GM18861 (cell line): ENCODE measurements at regions not wholly inside any gene's neighbourhood (a gene's known extent, or its start where the extent isn't known, plus 50 kb on each side); places are given as distances from the start of the nearest gene placed in this dataset.
"Not testable (repeated sequence)": the region's sequence is repeated elsewhere in the genome, so short reads cannot be mapped to it uniquely, and the experiment has no call there.

Experiments
- ATAC-seq: cut with Tn5 transposase; IDR thresholded peaks from one replicate; pipeline ENCODE4 v1.9.1; 2021; ENCODE audit not compliant: unreplicated experiment

GRCh38 chr21:28220680-28221079 is 772.0 kb downstream of the LTN1 start:
- no peak for ATAC-seq

DNA sequence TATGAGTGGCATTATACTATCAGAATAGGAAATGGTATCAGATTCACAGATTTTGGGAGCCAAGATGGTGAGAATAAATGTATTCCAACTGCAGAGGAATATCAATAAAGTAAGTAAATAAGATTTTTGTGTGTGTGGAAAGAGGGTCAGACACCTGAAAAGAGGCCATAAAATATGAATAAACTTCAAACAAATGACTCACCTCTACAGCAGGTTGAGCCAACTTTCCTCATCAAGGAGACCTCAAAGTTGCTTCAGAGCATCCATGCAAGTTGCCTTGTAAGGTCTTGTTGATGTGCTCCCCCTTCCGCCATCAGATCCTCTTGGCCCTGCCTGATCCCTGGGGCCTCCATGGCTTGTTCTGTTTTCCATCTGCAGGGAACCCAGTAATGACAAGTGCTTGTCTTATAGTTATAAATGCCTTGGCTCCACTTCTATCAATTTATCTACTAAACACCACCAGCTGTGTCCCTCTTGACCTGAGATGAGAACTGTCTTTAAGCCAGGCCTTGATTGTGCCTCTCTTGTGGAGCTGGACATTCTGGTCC is 775.6 kb downstream of the LTN1 start:
- no peak for ATAC-seq

DNA sequence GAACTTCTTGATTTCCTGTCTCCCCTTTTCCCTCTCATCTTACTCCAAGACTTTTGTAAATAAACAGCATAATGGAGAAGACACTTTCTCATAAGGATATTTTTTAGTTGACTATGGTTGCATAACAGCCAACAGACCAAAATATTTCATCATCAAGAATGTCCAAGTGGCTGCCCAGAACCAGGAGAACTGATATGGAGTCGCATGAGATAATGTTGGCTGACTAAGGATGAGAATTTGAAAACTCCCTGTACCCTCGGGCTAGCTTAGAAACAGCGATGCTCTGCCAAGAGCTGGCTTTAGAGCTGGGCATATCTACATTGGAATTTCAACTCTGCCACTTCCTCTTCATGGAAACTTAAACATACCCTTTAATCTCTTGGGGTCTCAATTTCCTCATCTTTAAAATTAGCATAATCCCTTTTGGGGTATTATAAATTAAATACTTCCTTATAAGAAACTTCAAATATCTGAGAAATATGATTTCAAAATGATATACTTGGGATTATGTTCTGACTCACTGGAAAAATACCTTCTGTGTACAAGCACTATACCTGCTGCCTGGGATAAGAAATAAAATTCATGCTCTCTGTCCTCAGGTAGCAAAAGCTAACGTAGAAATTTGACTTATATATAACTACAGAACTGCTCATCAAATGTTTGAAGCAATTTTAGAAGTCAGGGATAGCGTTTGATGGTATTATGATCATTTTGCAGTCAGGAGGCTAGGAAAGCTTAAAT is 777.3 kb downstream of the LTN1 start:
- no peak for ATAC-seq

- ATAC-seq, result no peak
Observed at GRCh38 chr21:28214786-28215185, 777.9 kb downstream of the LTN1 start.

DNA sequence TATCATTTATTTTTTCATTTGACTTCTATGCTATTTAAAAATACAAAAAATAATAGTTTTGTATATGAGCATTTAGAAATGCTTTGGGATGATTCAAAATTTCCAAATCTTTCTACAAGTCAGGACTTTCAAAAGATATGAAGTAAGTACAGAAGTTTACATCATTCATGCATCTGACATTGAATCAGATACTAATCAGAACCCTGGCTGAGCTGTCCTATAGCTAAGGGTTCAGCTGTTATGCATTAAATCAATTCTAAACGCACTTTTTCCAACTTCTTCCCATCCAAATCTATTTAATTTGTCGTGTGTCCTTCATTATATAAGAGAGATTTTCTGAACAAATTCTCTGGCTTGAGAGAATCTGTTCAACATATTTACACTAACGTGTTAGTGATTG is 779.4 kb downstream of the LTN1 start:
- no peak for ATAC-seq

- no peak for ATAC-seq
Observed at GRCh38 chr21:28212061-28212460, 780.6 kb downstream of the LTN1 start.

GRCh38 chr21:28207436-28208173 is 785.1 kb downstream of the LTN1 start:
- no peak for ATAC-seq

DNA sequence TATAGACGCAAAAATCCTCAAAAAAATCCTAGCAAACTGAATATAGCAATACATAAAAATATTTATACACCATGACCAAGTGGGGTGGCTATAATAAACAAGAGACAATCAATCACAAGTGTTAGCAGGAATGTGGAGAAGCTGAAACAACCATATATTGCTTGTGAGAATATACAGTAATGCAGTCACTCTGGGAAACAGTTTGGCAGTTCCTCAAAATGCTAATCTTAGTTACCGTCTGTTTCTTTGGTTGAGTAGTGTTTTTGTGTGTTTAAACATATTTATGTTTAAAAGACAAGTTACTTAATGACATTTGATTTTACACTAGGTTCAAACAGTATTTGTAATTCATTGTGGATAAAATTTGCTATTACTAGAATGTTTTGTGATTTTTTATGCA is 792.0 kb downstream of the LTN1 start:
- ATAC-seq, result no peak

DNA sequence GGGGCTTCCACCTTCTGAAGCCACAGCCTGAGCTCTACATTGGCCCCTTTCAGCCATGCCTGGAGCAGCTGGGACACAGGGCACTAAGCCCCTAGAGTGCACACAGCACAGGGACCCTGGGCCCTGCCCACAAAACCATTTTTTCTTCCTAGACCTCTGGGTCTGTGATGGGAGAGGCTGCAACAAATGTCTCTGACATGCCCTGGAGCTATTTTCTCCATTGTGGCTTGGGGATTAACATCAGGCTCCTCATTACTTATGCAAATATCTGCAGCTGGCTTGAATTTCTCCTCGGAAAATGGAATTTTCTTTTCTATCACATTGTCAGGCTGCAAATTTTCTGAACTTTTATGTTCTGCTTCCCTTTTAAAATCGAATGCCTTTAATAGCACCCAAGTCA is 795.7 kb downstream of the LTN1 start:
- no peak for ATAC-seq

GRCh38 chr21:28193189-28193588 is 799.5 kb downstream of the LTN1 start:
- ATAC-seq, result no peak

DNA sequence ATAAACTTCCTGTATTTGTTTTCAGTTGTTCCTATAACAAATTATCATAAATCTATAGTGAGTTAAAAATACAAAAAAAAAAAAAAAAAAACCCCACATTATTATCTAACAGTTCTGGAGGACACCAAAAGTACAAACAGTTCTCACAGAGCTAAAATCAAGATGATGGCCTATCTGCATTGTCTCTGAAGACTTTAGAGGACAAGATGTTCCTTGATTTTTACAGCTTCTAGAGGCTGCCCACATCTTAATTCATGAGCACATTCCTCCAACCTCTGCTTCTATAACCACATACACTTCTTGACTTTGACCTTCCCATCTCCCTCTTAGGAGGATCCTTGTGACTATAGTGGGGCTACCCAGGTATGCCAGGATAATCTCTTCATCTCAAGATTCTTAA is 806.1 kb downstream of the LTN1 start:
- ATAC-seq, result no peak

DNA sequence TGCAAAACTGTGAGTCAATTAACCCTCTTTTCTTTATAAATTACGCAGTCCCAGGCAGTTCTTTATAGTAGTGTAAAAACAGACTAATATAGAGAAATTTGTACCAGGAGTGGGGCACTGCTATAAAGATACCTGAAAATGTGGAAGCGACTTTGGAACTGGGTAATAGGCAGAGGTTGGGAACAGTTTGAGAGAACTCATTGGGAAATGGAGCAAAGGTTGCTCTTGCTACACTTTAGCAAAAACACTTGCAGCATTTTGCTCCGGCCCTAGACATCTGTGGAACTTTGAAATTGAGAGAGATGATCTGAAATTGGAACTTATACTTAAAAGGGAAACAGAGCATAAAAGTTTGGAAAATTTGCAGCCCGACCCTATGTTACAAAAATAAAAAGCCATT is 810.9 kb downstream of the LTN1 start:
- ATAC-seq, result no peak

- ATAC-seq, result no peak
Observed at GRCh38 chr21:28179136-28179535, 813.5 kb downstream of the LTN1 start.

- no peak for ATAC-seq
Observed at GRCh38 chr21:28177124-28177523, 815.6 kb downstream of the LTN1 start.

- no peak for ATAC-seq
Observed at GRCh38 chr21:28174701-28175100, 818.0 kb downstream of the LTN1 start.

- no peak for ATAC-seq
Observed at GRCh38 chr21:28174006-28174405, 818.7 kb downstream of the LTN1 start.

- ATAC-seq, result no peak
Observed at GRCh38 chr21:28172376-28172775, 820.3 kb downstream of the LTN1 start.

- ATAC-seq, result no peak
Observed at GRCh38 chr21:28167366-28167765, 825.3 kb downstream of the LTN1 start.

- not testable (repeated sequence) for ATAC-seq
Observed at GRCh38 chr21:28164519-28164918, 828.2 kb downstream of the LTN1 start.

DNA sequence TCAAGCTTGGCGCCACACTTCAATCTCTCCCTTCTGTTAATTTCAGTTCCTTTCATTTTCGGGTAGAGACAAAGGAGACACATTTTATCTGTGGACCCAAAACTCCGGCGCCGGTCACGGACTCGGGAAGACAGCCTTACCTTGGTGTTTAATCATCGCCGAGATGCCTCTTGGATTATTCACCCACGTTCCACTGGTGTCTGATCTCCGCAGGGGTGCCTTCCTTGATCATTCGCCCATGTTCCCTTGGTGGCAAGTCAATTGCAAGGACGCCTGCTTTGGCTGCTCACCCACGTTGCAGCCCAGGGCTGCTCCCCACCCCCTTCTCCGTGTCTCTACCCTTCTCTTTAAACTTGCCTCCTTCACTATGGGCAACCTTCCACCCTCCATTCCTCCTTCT is 830.6 kb downstream of the LTN1 start:
- not testable (repeated sequence) for ATAC-seq

DNA sequence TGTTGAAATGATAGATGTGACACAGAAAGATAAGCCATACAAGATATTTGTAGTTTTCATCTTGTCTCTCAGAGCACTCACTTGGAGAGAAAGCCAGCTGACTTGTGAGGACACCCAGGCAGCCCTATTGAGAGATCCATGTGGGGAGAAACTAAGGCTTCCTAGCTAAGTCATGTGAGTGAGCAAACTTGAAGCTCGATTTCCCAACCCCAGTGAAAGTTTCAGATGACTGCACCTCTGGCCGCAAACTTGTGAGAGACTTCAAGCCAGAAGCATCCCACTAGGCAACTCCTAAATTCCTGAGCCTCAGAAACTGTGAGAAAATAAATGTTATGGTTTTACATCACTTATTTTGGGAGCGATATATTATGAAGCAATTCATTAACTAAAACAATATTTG is 832.3 kb downstream of the LTN1 start:
- ATAC-seq, result no peak

DNA sequence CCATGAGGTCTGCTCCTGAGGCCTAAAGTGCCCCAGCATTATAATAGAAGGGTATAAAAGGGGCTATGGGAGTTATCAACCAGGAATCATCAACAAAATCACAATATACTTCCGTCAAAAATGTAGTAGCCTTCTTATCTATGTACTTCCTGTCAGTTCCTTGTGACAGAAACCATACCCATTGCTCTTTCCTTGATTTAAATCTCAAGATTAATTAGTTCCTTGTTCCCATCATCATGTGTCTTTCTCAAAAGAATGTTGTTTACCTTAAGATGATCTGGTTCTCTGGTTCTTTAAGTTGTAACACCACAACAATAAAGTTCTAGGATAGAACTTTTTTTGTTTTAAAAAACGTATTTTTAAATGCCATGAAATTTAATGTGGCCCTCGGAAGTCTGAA is 833.3 kb downstream of the LTN1 start:
- ATAC-seq, result no peak
